ENCODE measurements at regions not wholly inside any gene's neighbourhood (a gene's known extent, or its start where the extent isn't known, plus 50 kb on each side); places are given as distances from the start of the nearest gene placed in this dataset.

GRCh38 chr13:50592412-50593155, 250.9 kb downstream of the DLEU7 start:
- Histone ChIP-seq H3K9ac (ENCODE audit: low read depth, low read length) (no peak overlapping the region), H3K27me3 (ENCODE audit: control insufficient read depth, insufficient read depth, low read length) (no peaks in the 10 kb centered on the region), H3K36me3 (ENCODE audit: control insufficient read depth, insufficient read depth, low read length) (no peaks in the 10 kb centered on the region), H3K4me1 (ENCODE audit: control insufficient read depth, insufficient read depth, low read length) (peaks cover 7% of the 10 kb centered on the region), H3K27ac (ENCODE audit: low read depth, low read length) (no peak overlapping the region), H3K4me3 (ENCODE audit: low read depth, low read length) (no peak overlapping the region), H3K9me3 (ENCODE audit: control insufficient read depth, insufficient read depth, low read length) (no peaks in the 10 kb centered on the region)

- Histone ChIP-seq H3K9me3 (ENCODE audit: control insufficient read depth, insufficient read depth, low read length) (no peaks in the 10 kb centered on the region), H3K36me3 (ENCODE audit: control insufficient read depth, insufficient read depth, low read length) (no peaks in the 10 kb centered on the region), H3K9ac (ENCODE audit: low read depth, low read length) (no peak overlapping the region), H3K4me3 (ENCODE audit: low read depth, low read length) (no peak overlapping the region), H3K4me1 (ENCODE audit: control insufficient read depth, insufficient read depth, low read length) (peaks cover 6% of the 10 kb centered on the region), H3K27me3 (ENCODE audit: control insufficient read depth, insufficient read depth, low read length) (no peaks in the 10 kb centered on the region), H3K27ac (ENCODE audit: low read depth, low read length) (no peak overlapping the region)
Observed at GRCh38 chr13:50593207-50593606, 250.3 kb downstream of the DLEU7 start.

- Histone ChIP-seq H3K27ac (ENCODE audit: low read depth, low read length) (peak overlapping the region; percentile 66), H3K36me3 (ENCODE audit: control insufficient read depth, insufficient read depth, low read length) (no peaks in the 10 kb centered on the region), H3K4me1 (ENCODE audit: control insufficient read depth, insufficient read depth, low read length) (peaks cover 6% of the 10 kb centered on the region), H3K9ac (ENCODE audit: low read depth, low read length) (no peak overlapping the region), H3K4me3 (ENCODE audit: low read depth, low read length) (no peak overlapping the region), H3K27me3 (ENCODE audit: control insufficient read depth, insufficient read depth, low read length) (no peaks in the 10 kb centered on the region), H3K9me3 (ENCODE audit: control insufficient read depth, insufficient read depth, low read length) (no peaks in the 10 kb centered on the region)
Observed at GRCh38 chr13:50594276-50595051, 249.0 kb downstream of the DLEU7 start.

- H3K9me3 ChIP-seq (ENCODE audit: control insufficient read depth, insufficient read depth, low read length): no peaks in the 10 kb centered on the region
- no peaks in the 10 kb centered on the region for H3K27me3 ChIP-seq (ENCODE audit: control insufficient read depth, insufficient read depth, low read length)
- H3K27ac ChIP-seq (ENCODE audit: low read depth, low read length): no peak overlapping the region
- no peaks in the 10 kb centered on the region for H3K36me3 ChIP-seq (ENCODE audit: control insufficient read depth, insufficient read depth, low read length)
- H3K4me3 ChIP-seq (ENCODE audit: low read depth, low read length): no peak overlapping the region
- peaks cover 9% of the 10 kb centered on the region for H3K4me1 ChIP-seq (ENCODE audit: control insufficient read depth, insufficient read depth, low read length)
- H3K9ac ChIP-seq (ENCODE audit: low read depth, low read length): no peak overlapping the region
Observed at GRCh38 chr13:50595196-50595595, 248.3 kb downstream of the DLEU7 start.

GRCh38 chr13:50596156-50596555, 247.3 kb downstream of the DLEU7 start:
- Histone ChIP-seq H3K4me1 (ENCODE audit: control insufficient read depth, insufficient read depth, low read length) (peaks cover 16% of the 10 kb centered on the region), H3K27me3 (ENCODE audit: control insufficient read depth, insufficient read depth, low read length) (no peaks in the 10 kb centered on the region), H3K27ac (ENCODE audit: low read depth, low read length) (no peak overlapping the region), H3K9ac (ENCODE audit: low read depth, low read length) (no peak overlapping the region), H3K4me3 (ENCODE audit: low read depth, low read length) (no peak overlapping the region), H3K36me3 (ENCODE audit: control insufficient read depth, insufficient read depth, low read length) (no peaks in the 10 kb centered on the region), H3K9me3 (ENCODE audit: control insufficient read depth, insufficient read depth, low read length) (no peaks in the 10 kb centered on the region)

- Histone ChIP-seq H3K4me3 (ENCODE audit: low read depth, low read length) (no peak overlapping the region), H3K9ac (ENCODE audit: low read depth, low read length) (no peak overlapping the region), H3K4me1 (ENCODE audit: control insufficient read depth, insufficient read depth, low read length) (peaks cover 16% of the 10 kb centered on the region)
Observed at GRCh38 chr13:50596776-50597203, 246.7 kb downstream of the DLEU7 start.

GRCh38 chr13:50598338-50598737, 245.2 kb downstream of the DLEU7 start:
- Histone ChIP-seq H3K9ac (ENCODE audit: low read depth, low read length) (no peak overlapping the region), H3K4me1 (ENCODE audit: control insufficient read depth, insufficient read depth, low read length) (peaks cover 16% of the 10 kb centered on the region), H3K36me3 (ENCODE audit: control insufficient read depth, insufficient read depth, low read length) (no peaks in the 10 kb centered on the region), H3K27me3 (ENCODE audit: control insufficient read depth, insufficient read depth, low read length) (no peaks in the 10 kb centered on the region), H3K27ac (ENCODE audit: low read depth, low read length) (no peak overlapping the region), H3K4me3 (ENCODE audit: low read depth, low read length) (no peak overlapping the region), H3K9me3 (ENCODE audit: control insufficient read depth, insufficient read depth, low read length) (no peaks in the 10 kb centered on the region)

More at GRCh38 chr13:50596776-50597203, 246.7 kb downstream of the DLEU7 start:
- Histone ChIP-seq H3K27me3 (ENCODE audit: control insufficient read depth, insufficient read depth, low read length) (no peaks in the 10 kb centered on the region), H3K27ac (ENCODE audit: low read depth, low read length) (no peak overlapping the region), H3K9me3 (ENCODE audit: control insufficient read depth, insufficient read depth, low read length) (no peaks in the 10 kb centered on the region), H3K36me3 (ENCODE audit: control insufficient read depth, insufficient read depth, low read length) (no peaks in the 10 kb centered on the region)

- Histone ChIP-seq H3K27me3 (ENCODE audit: control insufficient read depth, insufficient read depth, low read length) (no peaks in the 10 kb centered on the region), H3K9ac (ENCODE audit: low read depth, low read length) (no peak overlapping the region), H3K27ac (ENCODE audit: low read depth, low read length) (no peak overlapping the region), H3K4me1 (ENCODE audit: control insufficient read depth, insufficient read depth, low read length) (peaks cover 16% of the 10 kb centered on the region), H3K36me3 (ENCODE audit: control insufficient read depth, insufficient read depth, low read length) (no peaks in the 10 kb centered on the region), H3K9me3 (ENCODE audit: control insufficient read depth, insufficient read depth, low read length) (no peaks in the 10 kb centered on the region), H3K4me3 (ENCODE audit: low read depth, low read length) (no peak overlapping the region)
Observed at GRCh38 chr13:50599046-50599445, 244.4 kb downstream of the DLEU7 start.

GRCh38 chr13:50599927-50600326, 243.6 kb downstream of the DLEU7 start:
- H3K4me3 ChIP-seq (ENCODE audit: low read depth, low read length): no peak overlapping the region
- no peaks in the 10 kb centered on the region for H3K36me3 ChIP-seq (ENCODE audit: control insufficient read depth, insufficient read depth, low read length)
- no peaks in the 10 kb centered on the region for H3K27me3 ChIP-seq (ENCODE audit: control insufficient read depth, insufficient read depth, low read length)
- H3K9me3 ChIP-seq (ENCODE audit: control insufficient read depth, insufficient read depth, low read length): no peaks in the 10 kb centered on the region
- H3K9ac ChIP-seq (ENCODE audit: low read depth, low read length): no peak overlapping the region
- H3K27ac ChIP-seq (ENCODE audit: low read depth, low read length): no peak overlapping the region
- H3K4me1 ChIP-seq (ENCODE audit: control insufficient read depth, insufficient read depth, low read length): peaks cover 11% of the 10 kb centered on the region; the same call in 1 of the 2 replicates

GRCh38 chr13:50608370-50608769, 235.1 kb downstream of the DLEU7 start:
- no peak overlapping the region for H3K4me3 ChIP-seq (ENCODE audit: low read depth, low read length)
- H3K9ac ChIP-seq (ENCODE audit: low read depth, low read length): no peak overlapping the region
- no peak overlapping the region for H3K27ac ChIP-seq (ENCODE audit: low read depth, low read length)
- no peaks in the 10 kb centered on the region for H3K27me3 ChIP-seq (ENCODE audit: control insufficient read depth, insufficient read depth, low read length)
- no peaks in the 10 kb centered on the region for H3K36me3 ChIP-seq (ENCODE audit: control insufficient read depth, insufficient read depth, low read length)
- no peaks in the 10 kb centered on the region for H3K9me3 ChIP-seq (ENCODE audit: control insufficient read depth, insufficient read depth, low read length)
- no peaks in the 10 kb centered on the region for H3K4me1 ChIP-seq (ENCODE audit: control insufficient read depth, insufficient read depth, low read length)

GRCh38 chr13:50609011-50609410, 234.5 kb downstream of the DLEU7 start:
- no peaks in the 10 kb centered on the region for H3K9me3 ChIP-seq (ENCODE audit: control insufficient read depth, insufficient read depth, low read length)
- H3K27me3 ChIP-seq (ENCODE audit: control insufficient read depth, insufficient read depth, low read length): no peaks in the 10 kb centered on the region
- no peaks in the 10 kb centered on the region for H3K36me3 ChIP-seq (ENCODE audit: control insufficient read depth, insufficient read depth, low read length)
- H3K9ac ChIP-seq (ENCODE audit: low read depth, low read length): no peak overlapping the region
- no peak overlapping the region for H3K4me3 ChIP-seq (ENCODE audit: low read depth, low read length)
- H3K27ac ChIP-seq (ENCODE audit: low read depth, low read length): no peak overlapping the region
- H3K4me1 ChIP-seq (ENCODE audit: control insufficient read depth, insufficient read depth, low read length): no peaks in the 10 kb centered on the region

Measured in HUES48 (cell line).